Sigmoid colon (tissue), 6 donors: ENCODE measurements at regions not wholly inside any gene's neighbourhood (a gene's known extent, or its start where the extent isn't known, plus 50 kb on each side); places are given as distances from the start of the nearest gene placed in this dataset.

ENCODE experiments used
- DNase-seq: peaks from one replicate; pipeline ENCODE4 v3.0.0-alpha.2; 2019
- H3K27ac ChIP-seq, 4 donors: fragments of 200-600 bp; sonication (generic); one replicate each; pipeline ENCODE4 v1.5.1; 2016 to 2019; ENCODE audit warnings: mild to moderate bottlenecking in 1 of 4
- H3K27me3 ChIP-seq, 3 donors: fragments of 200-600 bp; sonication (generic); one replicate each; pipeline ENCODE4 v1.5.1; 2019; ENCODE audit warnings: mild to moderate bottlenecking in 1 of 3
- H3K36me3 ChIP-seq, 4 donors: fragments of 200-600 bp; sonication (generic); one replicate each; pipeline ENCODE4 v1.5.1; 2016 to 2019
- H3K4me1 ChIP-seq, 4 donors: fragments of 200-600 bp; sonication (generic); one replicate each; pipeline ENCODE4 v1.5.1; 2017 to 2019
- H3K4me3 ChIP-seq, 4 donors: fragments of 200-600 bp; sonication (generic); one replicate each; pipeline ENCODE4 v1.5.1; 2017 to 2019; ENCODE audit warnings: mild to moderate bottlenecking in 2 of 4, moderate library complexity in 1 of 4
- H3K9me3 ChIP-seq, 4 donors: fragments of 200-600 bp in 3 of 4; sonication (generic) in 3 of 4; one replicate each; pipeline versions ENCODE4 v1.5.1 to v1.6.1; 2013 to 2019
- EP300 ChIP-seq, 4 donors: sonication (generic); formaldehyde crosslinking; IDR thresholded peaks; one replicate each; pipeline ENCODE4 v1.6.1; 2017; ENCODE audit warnings: antibody characterized with exemption in 4 of 4
- POLR2A ChIP-seq, 2 donors: fragments of 450-650 bp; IDR thresholded peaks; one replicate each; pipeline ENCODE4 v1.6.1; 2016; ENCODE audit warnings: antibody characterized with exemption in 2 of 2, mild to moderate bottlenecking in 2 of 2, moderate library complexity in 2 of 2
- POLR2AphosphoS5 ChIP-seq, 4 donors: sonication (generic); formaldehyde crosslinking; IDR thresholded peaks; one replicate each; pipeline ENCODE4 v1.6.1; 2017; ENCODE audit warnings: antibody characterized with exemption in 4 of 4
- WGBS, 2 donors: extraction: QIAGEN DNeasy Blood & Tissue Kit; methylation state at CpG; one replicate each; pipeline ENCODE4 v1.1.7; 2013; 5-methylcytosine and 5-hydroxymethylcytosine counted together
- intact Hi-C: fragments of 100-400 bp; cut with DNase I; formaldehyde crosslinking; loops from one replicate; pipeline ENCODE4 v1.15.1; 2023
- TF ChIP-seq, protein P1 (sequence below), 4 experiments: fragments of 450-650 bp in 3 of 4; fragments of 200-600 bp in 1 of 4; IDR thresholded peaks; one replicate each; pipeline ENCODE4 v1.5.1; 2016 to 2019; ENCODE audit warnings: antibody characterized with exemption in 4 of 4, mild to moderate bottlenecking in 3 of 4, moderate library complexity in 2 of 4
- donor health status: healthy with polysubstance abuse.
- donor health status: healthy.

- TF ChIP-seq, protein P1, sequence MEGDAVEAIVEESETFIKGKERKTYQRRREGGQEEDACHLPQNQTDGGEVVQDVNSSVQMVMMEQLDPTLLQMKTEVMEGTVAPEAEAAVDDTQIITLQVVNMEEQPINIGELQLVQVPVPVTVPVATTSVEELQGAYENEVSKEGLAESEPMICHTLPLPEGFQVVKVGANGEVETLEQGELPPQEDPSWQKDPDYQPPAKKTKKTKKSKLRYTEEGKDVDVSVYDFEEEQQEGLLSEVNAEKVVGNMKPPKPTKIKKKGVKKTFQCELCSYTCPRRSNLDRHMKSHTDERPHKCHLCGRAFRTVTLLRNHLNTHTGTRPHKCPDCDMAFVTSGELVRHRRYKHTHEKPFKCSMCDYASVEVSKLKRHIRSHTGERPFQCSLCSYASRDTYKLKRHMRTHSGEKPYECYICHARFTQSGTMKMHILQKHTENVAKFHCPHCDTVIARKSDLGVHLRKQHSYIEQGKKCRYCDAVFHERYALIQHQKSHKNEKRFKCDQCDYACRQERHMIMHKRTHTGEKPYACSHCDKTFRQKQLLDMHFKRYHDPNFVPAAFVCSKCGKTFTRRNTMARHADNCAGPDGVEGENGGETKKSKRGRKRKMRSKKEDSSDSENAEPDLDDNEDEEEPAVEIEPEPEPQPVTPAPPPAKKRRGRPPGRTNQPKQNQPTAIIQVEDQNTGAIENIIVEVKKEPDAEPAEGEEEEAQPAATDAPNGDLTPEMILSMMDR (IDR thresholded peaks at IDR 0.05), result no peak
- TF ChIP-seq EP300 (IDR thresholded peaks at IDR 0.05) (no peak), POLR2AphosphoS5 (IDR thresholded peaks at IDR 0.05) (no peak), POLR2A (IDR thresholded peaks at IDR 0.05) (no peak)
Observed at GRCh38 chr16:7027401-7027800, 305.2 kb upstream of the RBFOX1 start.

DNA sequence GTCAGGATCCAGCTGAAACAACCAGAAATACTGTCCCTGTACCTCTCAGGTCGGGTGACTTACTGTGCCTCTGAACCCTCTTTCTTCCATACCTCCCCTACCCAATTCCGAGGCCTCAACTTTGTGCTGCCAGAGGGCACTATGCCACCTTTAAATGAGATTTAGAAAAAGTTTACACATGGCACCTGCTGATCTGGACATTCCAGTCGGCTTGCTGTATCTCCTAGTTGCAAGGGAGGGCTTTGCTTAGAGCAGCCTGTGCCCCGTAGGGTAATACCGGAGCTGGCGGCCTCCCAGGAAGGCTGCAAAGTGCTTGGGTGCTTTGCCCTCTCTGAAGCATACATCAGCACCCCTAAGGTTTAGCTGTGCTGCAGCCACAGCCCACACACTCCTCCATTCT, 306.0 kb upstream of the RBFOX1 start:
- Histone ChIP-seq H3K27me3 (no peaks in the 10 kb centered on the region), H3K9me3 (no peaks in the 10 kb centered on the region), H3K4me1 (no peaks in the 10 kb centered on the region), H3K4me3 (no peak overlapping the region), H3K36me3 (no peaks in the 10 kb centered on the region), H3K27ac (no peak overlapping the region)
- no peak for DNase-seq
- intact Hi-C loops, result loop anchor here (10.0 kb wide), 1 partner anchor 1148 kb away; no protein-coding TSS in a partner anchor
- no peak for TF ChIP-seq POLR2AphosphoS5 (IDR thresholded peaks at IDR 0.05)
- TF ChIP-seq, protein P1 (IDR thresholded peaks at IDR 0.05), result no peak
- TF ChIP-seq EP300 (IDR thresholded peaks at IDR 0.05), result no peak
- TF ChIP-seq POLR2A (IDR thresholded peaks at IDR 0.05), result no peak
- 70 to 71% methylated on average over 6 of the region's 6 CpGs for WGBS, 2 donors

More at GRCh38 chr16:7027401-7027800, 305.2 kb upstream of the RBFOX1 start:
- DNase-seq, result no peak
- H3K27ac ChIP-seq, result no peak overlapping the region
- H3K36me3 ChIP-seq, result no peaks in the 10 kb centered on the region
- H3K27me3 ChIP-seq, result no peaks in the 10 kb centered on the region
- no peaks in the 10 kb centered on the region for H3K9me3 ChIP-seq
- H3K4me3 ChIP-seq, result no peak overlapping the region
- intact Hi-C loops, result loop anchor here (10.0 kb wide), 1 partner anchor 1147 kb away; no protein-coding TSS in a partner anchor
- H3K4me1 ChIP-seq, result no peaks in the 10 kb centered on the region

DNA sequence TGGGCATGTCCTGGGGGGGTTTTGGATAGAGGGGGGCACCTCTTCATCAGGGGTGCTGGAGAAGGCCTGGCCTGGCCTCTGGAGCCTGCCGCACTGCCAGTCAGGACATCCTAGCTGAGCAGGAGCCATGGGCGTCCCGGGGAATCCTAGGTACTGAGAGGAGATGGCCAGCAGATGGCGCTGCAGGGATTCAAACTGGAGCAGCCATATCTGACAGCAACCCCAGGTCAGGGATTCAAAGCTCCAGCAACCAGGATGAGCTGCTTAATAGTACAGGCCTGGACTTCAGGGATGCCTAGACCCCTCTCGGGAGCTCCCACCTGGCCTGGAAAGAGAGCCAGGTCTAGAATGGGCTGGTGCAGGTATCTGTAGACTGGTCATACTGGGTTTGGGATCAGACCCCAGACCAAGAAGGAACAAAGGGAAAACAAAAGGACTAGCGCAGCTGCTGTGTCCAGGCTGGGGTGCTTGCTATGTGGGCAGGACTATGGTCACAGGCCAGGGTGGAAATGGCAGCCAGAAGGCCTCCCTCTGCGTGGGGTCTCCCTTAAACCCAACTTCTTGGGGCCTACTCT, 306.9 kb upstream of the RBFOX1 start:
- TF ChIP-seq, protein P1 (IDR thresholded peaks at IDR 0.05), result peak in 2 of 4 experiments; percentile 30 to 44
- no peak for TF ChIP-seq EP300 (IDR thresholded peaks at IDR 0.05)
- TF ChIP-seq POLR2AphosphoS5 (IDR thresholded peaks at IDR 0.05), result no peak
- TF ChIP-seq POLR2A (IDR thresholded peaks at IDR 0.05), result no peak
- H3K4me3 ChIP-seq, result no peak overlapping the region
- intact Hi-C loops, result loop anchor here (10.0 kb wide), 1 partner anchor 1149 kb away; no protein-coding TSS in a partner anchor
- H3K27ac ChIP-seq, result no peak overlapping the region
- H3K9me3 ChIP-seq, result no peaks in the 10 kb centered on the region
- no peaks in the 10 kb centered on the region for H3K36me3 ChIP-seq
- H3K4me1 ChIP-seq, result no peaks in the 10 kb centered on the region
- H3K27me3 ChIP-seq, result no peaks in the 10 kb centered on the region
- WGBS, 2 donors, result 33 to 37% methylated on average over 7 of the region's 7 CpGs
- DNase-seq, result peak; percentile 68

DNA sequence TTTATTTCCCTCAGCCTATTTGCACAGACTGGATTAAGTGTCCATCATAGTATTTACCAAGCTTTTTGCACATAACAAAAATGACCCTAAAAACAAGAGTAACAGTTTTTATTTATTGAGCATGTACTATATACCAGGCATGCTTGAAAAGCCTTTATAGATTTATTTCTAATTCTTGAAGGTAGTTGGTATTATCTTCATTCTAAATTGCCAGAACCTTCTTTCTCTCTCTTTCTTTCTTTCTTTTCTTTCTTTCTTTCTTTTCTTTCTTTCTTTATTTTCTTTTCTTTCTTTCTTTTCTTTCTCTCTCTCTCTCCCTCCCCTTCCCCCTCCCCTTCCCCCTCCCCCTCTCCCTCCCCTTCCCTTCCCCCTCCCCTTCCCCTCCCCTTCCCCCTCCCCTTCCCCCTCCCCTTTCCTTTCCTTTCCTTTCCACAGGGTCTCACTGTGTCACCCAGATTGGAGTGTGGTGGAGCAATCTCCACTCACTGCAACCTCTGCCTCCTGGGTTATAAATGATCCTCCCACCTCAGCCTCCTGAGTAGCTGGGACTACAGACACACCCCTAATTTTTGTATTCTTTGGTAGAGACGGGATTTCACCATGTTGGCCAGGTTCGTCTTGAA, 310.9 kb upstream of the RBFOX1 start:
- peaks cover 0 to 3% (median 0%) of the 10 kb centered on the region in 3 donors for H3K27me3 ChIP-seq
- no peaks in the 10 kb centered on the region for H3K9me3 ChIP-seq
- TF ChIP-seq POLR2A (IDR thresholded peaks at IDR 0.05), result no peak
- no peak for TF ChIP-seq EP300 (IDR thresholded peaks at IDR 0.05)
- no peak for TF ChIP-seq POLR2AphosphoS5 (IDR thresholded peaks at IDR 0.05)
- TF ChIP-seq, protein P1 (IDR thresholded peaks at IDR 0.05), result no peak
- H3K36me3 ChIP-seq, result no peaks in the 10 kb centered on the region
- DNase-seq, result no peak
- 86 to 90% methylated on average over 2 of the region's 2 CpGs for WGBS, 2 donors
- no peaks in the 10 kb centered on the region for H3K4me1 ChIP-seq
- no peak overlapping the region for H3K4me3 ChIP-seq
- intact Hi-C loops, result loop anchor here (10.0 kb wide), 1 partner anchor 1153 kb away; no protein-coding TSS in a partner anchor
- H3K27ac ChIP-seq, result no peak overlapping the region
